ENCODE measurements at regions not wholly inside any gene's neighbourhood (a gene's known extent, or its start where the extent isn't known, plus 50 kb on each side); places are given as distances from the start of the nearest gene placed in this dataset.

- Histone ChIP-seq H3K27ac (ENCODE audit: low read length) (no peak overlapping the region), H3K4me3 (ENCODE audit: low read length) (no peak overlapping the region), H3K36me3 (ENCODE audit: control insufficient read depth, insufficient read depth, low read length) (no peaks in the 10 kb centered on the region), H3K27me3 (ENCODE audit: control insufficient read depth, insufficient read depth, low read length) (no peaks in the 10 kb centered on the region), H3K9me3 (ENCODE audit: control insufficient read depth, insufficient read depth, low read length) (no peaks in the 10 kb centered on the region), H3K4me1 (ENCODE audit: control insufficient read depth, insufficient read depth, low read length) (peaks cover 29% of the 10 kb centered on the region)
- DNase-seq: no peak
- intact Hi-C loops (cut with micrococcal nuclease): no loop called here
- WGBS (ENCODE audit: insufficient coverage): 88% methylated on average over 6 of the region's 6 CpGs
- Mint-ChIP-seq H3K36me3 (no peaks in the 10 kb centered on the region), H3K4me1 (peaks cover 19 to 34% of the 10 kb centered on the region in 2 donors), H3K9me3 (no peaks in the 10 kb centered on the region), H3K27ac (no peak overlapping the region), H3K27me3 (ENCODE audit: low read depth in 2 of 2) (peaks cover 59 to 64% of the 10 kb centered on the region in 2 donors), H3K4me3 (no peak overlapping the region)
- TF ChIP-seq, protein P1, sequence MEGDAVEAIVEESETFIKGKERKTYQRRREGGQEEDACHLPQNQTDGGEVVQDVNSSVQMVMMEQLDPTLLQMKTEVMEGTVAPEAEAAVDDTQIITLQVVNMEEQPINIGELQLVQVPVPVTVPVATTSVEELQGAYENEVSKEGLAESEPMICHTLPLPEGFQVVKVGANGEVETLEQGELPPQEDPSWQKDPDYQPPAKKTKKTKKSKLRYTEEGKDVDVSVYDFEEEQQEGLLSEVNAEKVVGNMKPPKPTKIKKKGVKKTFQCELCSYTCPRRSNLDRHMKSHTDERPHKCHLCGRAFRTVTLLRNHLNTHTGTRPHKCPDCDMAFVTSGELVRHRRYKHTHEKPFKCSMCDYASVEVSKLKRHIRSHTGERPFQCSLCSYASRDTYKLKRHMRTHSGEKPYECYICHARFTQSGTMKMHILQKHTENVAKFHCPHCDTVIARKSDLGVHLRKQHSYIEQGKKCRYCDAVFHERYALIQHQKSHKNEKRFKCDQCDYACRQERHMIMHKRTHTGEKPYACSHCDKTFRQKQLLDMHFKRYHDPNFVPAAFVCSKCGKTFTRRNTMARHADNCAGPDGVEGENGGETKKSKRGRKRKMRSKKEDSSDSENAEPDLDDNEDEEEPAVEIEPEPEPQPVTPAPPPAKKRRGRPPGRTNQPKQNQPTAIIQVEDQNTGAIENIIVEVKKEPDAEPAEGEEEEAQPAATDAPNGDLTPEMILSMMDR (IDR thresholded peaks at IDR 0.05): no peak
- ATAC-seq: no peak
Observed at GRCh38 chr22:48077699-48078098, 1315.2 kb downstream of the TBC1D22A start.

DNA sequence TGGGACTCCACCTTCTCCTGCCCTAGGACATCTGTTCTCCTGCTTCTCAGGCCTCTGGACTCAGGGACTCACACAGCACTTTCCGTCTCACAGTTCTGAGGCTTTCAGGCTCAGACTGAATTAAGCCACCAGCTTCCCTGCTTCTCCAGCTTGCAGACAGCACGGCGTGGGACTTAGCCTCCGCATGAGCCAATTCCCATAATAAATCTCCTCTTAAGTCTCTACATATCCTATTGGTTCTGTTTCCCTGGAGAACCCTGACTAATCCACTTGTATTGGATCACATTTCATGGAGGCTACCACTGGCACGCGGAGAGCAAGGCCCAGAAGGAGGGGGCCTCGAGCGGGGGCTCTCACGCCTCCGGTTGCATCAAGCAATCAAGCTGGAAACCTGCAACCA, 1313.6 kb downstream of the TBC1D22A start:
- H3K4me3 Mint-ChIP-seq: no peak overlapping the region
- Histone ChIP-seq H3K4me1 (ENCODE audit: control insufficient read depth, insufficient read depth, low read length) (peaks cover 21% of the 10 kb centered on the region), H3K4me3 (ENCODE audit: low read length) (no peak overlapping the region), H3K36me3 (ENCODE audit: control insufficient read depth, insufficient read depth, low read length) (no peaks in the 10 kb centered on the region), H3K27ac (ENCODE audit: low read length) (no peak overlapping the region), H3K9me3 (ENCODE audit: control insufficient read depth, insufficient read depth, low read length) (no peaks in the 10 kb centered on the region), H3K27me3 (ENCODE audit: control insufficient read depth, insufficient read depth, low read length) (no peaks in the 10 kb centered on the region)
- H3K36me3 Mint-ChIP-seq: no peaks in the 10 kb centered on the region
- TF ChIP-seq, protein P1 (IDR thresholded peaks at IDR 0.05): no peak
- WGBS (ENCODE audit: insufficient coverage): 93% methylated on average over 10 of the region's 10 CpGs
- H3K27ac Mint-ChIP-seq: no peak overlapping the region
- no peaks in the 10 kb centered on the region for H3K9me3 Mint-ChIP-seq
- DNase-seq (no peak), ATAC-seq (no peak)
- intact Hi-C loops (cut with micrococcal nuclease): no loop called here
- peaks cover 19 to 28% of the 10 kb centered on the region in 2 donors for H3K4me1 Mint-ChIP-seq
- peaks cover 53 to 66% of the 10 kb centered on the region in 2 donors for H3K27me3 Mint-ChIP-seq (ENCODE audit: low read depth in 2 of 2)

GRCh38 chr22:48075604-48076003, 1313.2 kb downstream of the TBC1D22A start:
- intact Hi-C loops (cut with micrococcal nuclease): no loop called here
- Histone ChIP-seq H3K27ac (ENCODE audit: low read length) (no peak overlapping the region), H3K36me3 (ENCODE audit: control insufficient read depth, insufficient read depth, low read length) (no peaks in the 10 kb centered on the region), H3K27me3 (ENCODE audit: control insufficient read depth, insufficient read depth, low read length) (no peaks in the 10 kb centered on the region), H3K4me3 (ENCODE audit: low read length) (no peak overlapping the region), H3K4me1 (ENCODE audit: control insufficient read depth, insufficient read depth, low read length) (peaks cover 17% of the 10 kb centered on the region), H3K9me3 (ENCODE audit: control insufficient read depth, insufficient read depth, low read length) (no peaks in the 10 kb centered on the region)
- Mint-ChIP-seq H3K27ac (no peak overlapping the region), H3K9me3 (no peaks in the 10 kb centered on the region), H3K27me3 (ENCODE audit: low read depth in 2 of 2) (peaks cover 52 to 66% of the 10 kb centered on the region in 2 donors), H3K36me3 (no peaks in the 10 kb centered on the region), H3K4me1 (peaks cover 19 to 24% of the 10 kb centered on the region in 2 donors), H3K4me3 (no peak overlapping the region)
- WGBS (ENCODE audit: insufficient coverage): 95% methylated on average over 5 of the region's 5 CpGs
- ATAC-seq (no peak), DNase-seq (no peak)
- TF ChIP-seq, protein P1 (IDR thresholded peaks at IDR 0.05): no peak

GRCh38 chr22:48072777-48073176, 1310.3 kb downstream of the TBC1D22A start:
- 83% methylated on average over 6 of the region's 6 CpGs for WGBS (ENCODE audit: insufficient coverage)
- H3K36me3 Mint-ChIP-seq: no peaks in the 10 kb centered on the region
- ATAC-seq (no peak), DNase-seq (no peak)
- peaks cover 35 to 59% of the 10 kb centered on the region in 2 donors for H3K27me3 Mint-ChIP-seq (ENCODE audit: low read depth in 2 of 2)
- H3K4me1 Mint-ChIP-seq: no peaks in the 10 kb centered on the region
- Histone ChIP-seq H3K4me3 (ENCODE audit: low read length) (no peak overlapping the region), H3K36me3 (ENCODE audit: control insufficient read depth, insufficient read depth, low read length) (no peaks in the 10 kb centered on the region), H3K27me3 (ENCODE audit: control insufficient read depth, insufficient read depth, low read length) (no peaks in the 10 kb centered on the region), H3K27ac (ENCODE audit: low read length) (no peak overlapping the region), H3K9me3 (ENCODE audit: control insufficient read depth, insufficient read depth, low read length) (no peaks in the 10 kb centered on the region), H3K4me1 (ENCODE audit: control insufficient read depth, insufficient read depth, low read length) (no peaks in the 10 kb centered on the region)
- no peaks in the 10 kb centered on the region for H3K9me3 Mint-ChIP-seq
- intact Hi-C loops (cut with micrococcal nuclease): no loop called here
- TF ChIP-seq, protein P1 (IDR thresholded peaks at IDR 0.05): no peak
- no peak overlapping the region for H3K4me3 Mint-ChIP-seq
- H3K27ac Mint-ChIP-seq: no peak overlapping the region
